ENCODE measurements at regions not wholly inside any gene's neighbourhood (a gene's known extent, or its start where the extent isn't known, plus 50 kb on each side); places are given as distances from the start of the nearest gene placed in this dataset.

DNA sequence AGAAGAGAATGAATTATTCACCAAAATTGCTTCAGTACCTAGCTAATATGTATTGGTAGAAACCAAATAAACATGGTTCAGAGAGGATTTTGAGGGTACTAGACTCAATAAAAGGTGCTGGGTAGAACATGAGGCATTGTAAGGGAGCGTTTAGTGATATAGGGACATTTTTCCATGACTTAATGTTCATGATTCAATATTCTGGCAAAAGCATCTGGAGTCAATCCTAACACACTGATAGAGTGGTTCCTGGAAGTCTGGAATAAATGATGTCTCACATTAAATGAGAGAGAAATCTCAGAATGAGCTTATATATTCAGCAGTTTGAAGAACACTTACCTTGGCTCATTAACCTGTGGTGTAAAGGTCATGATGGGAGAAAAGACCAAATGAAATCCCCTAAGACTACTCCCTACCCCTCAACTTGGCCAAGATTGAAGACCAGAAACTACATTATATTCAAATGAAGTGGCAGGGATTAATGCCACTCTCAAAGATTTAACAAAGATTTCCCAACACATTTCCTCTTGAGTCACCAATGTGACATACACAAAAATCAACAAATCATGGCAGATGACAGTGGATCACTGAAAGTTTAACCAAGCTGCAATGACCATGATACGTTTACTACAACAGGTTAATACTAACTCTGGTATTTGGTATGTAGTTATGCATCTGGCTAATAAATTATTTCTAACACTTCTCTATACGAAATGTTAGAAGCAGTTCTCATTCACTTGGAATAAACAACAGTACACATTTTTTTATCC lies 309.5 kb downstream of the SATB2 start:
- no peaks in the 10 kb centered on the region for H3K9me3 ChIP-seq
- no peaks in the 10 kb centered on the region for H3K36me3 ChIP-seq
- TF ChIP-seq EP300 (IDR thresholded peaks at IDR 0.05), result no peak
- H3K27me3 ChIP-seq, result no peaks in the 10 kb centered on the region
- no peak overlapping the region for H3K4me3 ChIP-seq
- H3K4me1 ChIP-seq, result no peaks in the 10 kb centered on the region
- H3K27ac ChIP-seq, result no peak overlapping the region
- 66% methylated on average over 3 of the region's 3 CpGs for WGBS
- DNase-seq (ENCODE audit: low spot score in 2 of 2), result no peak

DNA sequence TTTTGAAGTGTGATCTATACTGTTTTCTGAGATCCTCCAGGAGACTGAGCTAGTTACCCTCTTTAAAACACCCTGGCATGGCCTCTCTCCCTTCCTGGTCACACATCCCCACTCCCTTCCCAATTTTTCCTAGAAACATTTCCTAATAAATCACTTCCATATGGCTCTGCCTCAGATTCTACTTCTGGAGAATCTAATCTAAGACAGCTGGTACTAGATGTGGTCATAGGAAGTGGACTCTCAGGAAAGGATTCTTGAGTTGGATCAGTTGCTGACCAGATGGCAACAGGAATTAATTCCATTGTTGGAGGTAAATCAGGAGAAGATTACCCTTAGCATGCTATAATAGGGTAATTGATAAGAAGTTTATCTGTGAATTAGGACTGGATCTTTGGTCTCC lies 310.5 kb downstream of the SATB2 start:
- H3K36me3 ChIP-seq, result no peaks in the 10 kb centered on the region
- no peak for TF ChIP-seq POLR2AphosphoS5 (IDR thresholded peaks at IDR 0.05)
- TF ChIP-seq, protein P1, sequence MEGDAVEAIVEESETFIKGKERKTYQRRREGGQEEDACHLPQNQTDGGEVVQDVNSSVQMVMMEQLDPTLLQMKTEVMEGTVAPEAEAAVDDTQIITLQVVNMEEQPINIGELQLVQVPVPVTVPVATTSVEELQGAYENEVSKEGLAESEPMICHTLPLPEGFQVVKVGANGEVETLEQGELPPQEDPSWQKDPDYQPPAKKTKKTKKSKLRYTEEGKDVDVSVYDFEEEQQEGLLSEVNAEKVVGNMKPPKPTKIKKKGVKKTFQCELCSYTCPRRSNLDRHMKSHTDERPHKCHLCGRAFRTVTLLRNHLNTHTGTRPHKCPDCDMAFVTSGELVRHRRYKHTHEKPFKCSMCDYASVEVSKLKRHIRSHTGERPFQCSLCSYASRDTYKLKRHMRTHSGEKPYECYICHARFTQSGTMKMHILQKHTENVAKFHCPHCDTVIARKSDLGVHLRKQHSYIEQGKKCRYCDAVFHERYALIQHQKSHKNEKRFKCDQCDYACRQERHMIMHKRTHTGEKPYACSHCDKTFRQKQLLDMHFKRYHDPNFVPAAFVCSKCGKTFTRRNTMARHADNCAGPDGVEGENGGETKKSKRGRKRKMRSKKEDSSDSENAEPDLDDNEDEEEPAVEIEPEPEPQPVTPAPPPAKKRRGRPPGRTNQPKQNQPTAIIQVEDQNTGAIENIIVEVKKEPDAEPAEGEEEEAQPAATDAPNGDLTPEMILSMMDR (IDR thresholded peaks at IDR 0.05), result no peak
- no peak for TF ChIP-seq POLR2A (IDR thresholded peaks at IDR 0.05)
- TF ChIP-seq EP300 (IDR thresholded peaks at IDR 0.05), result no peak
- no peak for DNase-seq (ENCODE audit: low spot score in 2 of 2)
- H3K27ac ChIP-seq, result no peak overlapping the region
- H3K4me3 ChIP-seq, result no peak overlapping the region
- H3K9me3 ChIP-seq, result no peaks in the 10 kb centered on the region
- no peaks in the 10 kb centered on the region for H3K4me1 ChIP-seq
- no peaks in the 10 kb centered on the region for H3K27me3 ChIP-seq

DNA sequence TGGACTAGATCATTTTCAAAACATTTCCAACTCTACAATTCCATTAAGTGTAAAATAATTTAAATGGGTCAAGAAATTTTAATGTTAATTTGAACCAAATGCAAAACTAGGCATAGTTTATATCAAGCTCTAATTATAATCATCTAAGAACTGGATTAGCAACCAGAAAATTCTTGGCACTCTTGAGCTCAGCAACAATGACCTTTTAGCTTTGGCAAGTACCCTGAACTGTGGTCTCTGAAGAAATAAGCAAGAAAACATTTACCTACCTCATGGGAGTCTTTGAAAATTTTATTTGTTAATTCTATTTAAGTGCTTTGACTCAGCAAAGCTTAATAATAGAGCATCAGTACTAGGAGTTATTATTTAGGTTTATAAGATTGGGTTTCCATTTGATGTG lies 313.2 kb downstream of the SATB2 start:
- no peak overlapping the region for H3K27ac ChIP-seq
- TF ChIP-seq, protein P1 (IDR thresholded peaks at IDR 0.05), result no peak
- TF ChIP-seq POLR2A (IDR thresholded peaks at IDR 0.05), result no peak
- TF ChIP-seq EP300 (IDR thresholded peaks at IDR 0.05), result no peak
- TF ChIP-seq POLR2AphosphoS5 (IDR thresholded peaks at IDR 0.05), result no peak
- DNase-seq (ENCODE audit: low spot score in 2 of 2), result no peak
- no peaks in the 10 kb centered on the region for H3K4me1 ChIP-seq
- no peaks in the 10 kb centered on the region for H3K36me3 ChIP-seq
- no peaks in the 10 kb centered on the region for H3K27me3 ChIP-seq
- no peak overlapping the region for H3K4me3 ChIP-seq
- H3K9me3 ChIP-seq, result no peaks in the 10 kb centered on the region

DNA sequence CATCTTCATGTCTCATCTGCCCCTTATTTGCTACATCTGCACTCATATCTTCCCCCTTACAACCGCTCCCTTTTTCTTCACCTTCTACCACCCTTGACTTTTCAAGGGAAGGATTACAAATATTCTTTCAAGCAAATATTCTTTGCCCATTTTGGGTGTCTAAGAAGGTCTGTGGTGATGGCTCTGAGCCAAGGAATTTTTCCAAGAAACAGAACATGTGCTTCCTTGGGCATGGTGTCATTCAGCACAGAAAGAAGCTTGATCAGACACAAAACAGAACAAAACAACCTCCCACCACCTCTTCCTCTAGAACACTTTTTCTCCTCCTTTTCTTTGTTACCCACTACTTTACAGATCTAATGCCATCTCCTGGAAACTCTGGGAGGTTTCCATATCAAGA lies 313.7 kb downstream of the SATB2 start:
- 92% methylated on average over 1 of the region's 1 CpG for WGBS
- Histone ChIP-seq H3K36me3 (no peaks in the 10 kb centered on the region), H3K4me3 (no peak overlapping the region), H3K27me3 (no peaks in the 10 kb centered on the region), H3K4me1 (no peaks in the 10 kb centered on the region), H3K9me3 (no peaks in the 10 kb centered on the region), H3K27ac (no peak overlapping the region)
- no peak for DNase-seq (ENCODE audit: low spot score in 2 of 2)
- no peak for TF ChIP-seq POLR2AphosphoS5 (IDR thresholded peaks at IDR 0.05)

DNA sequence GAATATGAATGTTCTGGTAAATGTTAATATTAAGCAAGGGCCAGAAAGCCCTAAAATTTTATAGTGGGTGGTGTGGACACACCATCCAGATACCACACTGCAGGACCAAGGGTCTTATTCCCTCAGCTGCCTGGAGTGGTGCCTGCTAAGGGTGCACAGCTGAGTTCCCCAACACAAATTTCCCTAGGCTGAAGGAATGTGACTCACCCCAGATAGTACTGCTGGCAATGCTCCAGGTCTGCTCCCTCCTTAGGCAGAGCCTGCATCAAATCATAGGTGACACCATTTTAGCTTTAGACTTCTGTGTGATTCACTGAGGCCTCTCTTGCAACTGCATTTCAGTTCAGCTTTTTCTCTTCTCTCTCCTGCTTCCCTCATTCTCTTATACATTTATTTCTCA lies 321.1 kb downstream of the SATB2 start:
- no peaks in the 10 kb centered on the region for H3K9me3 ChIP-seq
- no peak for TF ChIP-seq EP300 (IDR thresholded peaks at IDR 0.05)
- no peaks in the 10 kb centered on the region for H3K36me3 ChIP-seq
- DNase-seq (ENCODE audit: low spot score in 2 of 2), result no peak
- no peaks in the 10 kb centered on the region for H3K27me3 ChIP-seq
- no peaks in the 10 kb centered on the region for H3K4me1 ChIP-seq
- no peak overlapping the region for H3K4me3 ChIP-seq
- H3K27ac ChIP-seq, result no peak overlapping the region

DNA sequence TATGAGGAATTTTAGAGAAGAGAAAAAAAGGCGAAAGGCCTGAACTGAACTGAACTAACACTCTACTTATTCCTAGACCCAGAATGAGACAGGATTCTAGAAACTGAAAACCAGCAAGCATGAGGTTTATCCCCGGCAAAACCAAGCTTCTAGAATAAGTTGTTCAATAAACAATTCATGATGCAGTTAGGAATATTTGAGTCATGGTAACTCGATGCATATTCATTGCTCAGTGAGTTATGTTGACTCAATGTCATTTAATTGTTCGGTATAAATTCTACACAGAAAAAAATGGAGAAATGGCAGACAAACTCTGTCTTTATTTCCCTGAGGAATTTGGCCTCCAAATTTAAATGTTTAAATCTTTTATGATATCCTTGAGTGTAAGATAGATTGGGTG lies 321.5 kb downstream of the SATB2 start:
- TF ChIP-seq, protein P1 (IDR thresholded peaks at IDR 0.05), result no peak
- TF ChIP-seq POLR2A (IDR thresholded peaks at IDR 0.05), result no peak
- no peak for TF ChIP-seq EP300 (IDR thresholded peaks at IDR 0.05)
- no peak for TF ChIP-seq POLR2AphosphoS5 (IDR thresholded peaks at IDR 0.05)
- H3K9me3 ChIP-seq, result no peaks in the 10 kb centered on the region
- no peaks in the 10 kb centered on the region for H3K4me1 ChIP-seq
- DNase-seq (ENCODE audit: low spot score in 2 of 2), result no peak
- H3K27ac ChIP-seq, result no peak overlapping the region
- H3K4me3 ChIP-seq, result no peak overlapping the region
- WGBS, result 91% methylated on average over 4 of the region's 4 CpGs
- H3K36me3 ChIP-seq, result no peaks in the 10 kb centered on the region
- no peaks in the 10 kb centered on the region for H3K27me3 ChIP-seq

DNA sequence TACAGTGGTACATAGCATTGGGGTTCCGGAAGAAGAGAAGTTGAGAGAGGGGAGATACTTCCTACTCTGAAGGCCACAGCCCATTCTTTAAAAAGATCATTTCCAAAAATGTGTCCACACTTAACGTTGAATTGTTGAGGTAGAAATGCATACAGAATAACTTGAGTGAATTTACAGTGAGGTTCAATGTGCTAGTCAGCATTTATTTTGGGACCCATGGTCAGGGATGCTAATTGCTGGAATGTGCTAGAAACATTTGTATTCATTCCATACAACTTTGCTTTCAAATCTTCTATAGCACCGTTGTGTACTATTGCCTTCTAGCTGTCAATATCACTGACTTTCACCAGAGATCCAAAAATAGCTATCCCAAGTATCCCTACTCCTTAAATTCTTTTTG lies 325.9 kb downstream of the SATB2 start:
- WGBS, result 60% methylated on average over 3 of the region's 3 CpGs
- no peak for DNase-seq (ENCODE audit: low spot score in 2 of 2)
- no peak for TF ChIP-seq POLR2A (IDR thresholded peaks at IDR 0.05)
- TF ChIP-seq POLR2AphosphoS5 (IDR thresholded peaks at IDR 0.05), result no peak
- TF ChIP-seq EP300 (IDR thresholded peaks at IDR 0.05), result no peak
- TF ChIP-seq, protein P1 (IDR thresholded peaks at IDR 0.05), result no peak
- Histone ChIP-seq H3K9me3 (no peaks in the 10 kb centered on the region), H3K27ac (no peak overlapping the region), H3K4me3 (no peak overlapping the region), H3K27me3 (no peaks in the 10 kb centered on the region), H3K4me1 (no peaks in the 10 kb centered on the region), H3K36me3 (no peaks in the 10 kb centered on the region)

All from suprapubic skin (tissue), 4 donors.